Bone marrow (tissue), 2 donors: ENCODE measurements at regions not wholly inside any gene's neighbourhood (a gene's known extent, or its start where the extent isn't known, plus 50 kb on each side); places are given as distances from the start of the nearest gene placed in this dataset.

Experiments
- DNase-seq, 2 donors: peaks; one replicate each; lab custom pipeline; 2025; lab: John Stamatoyannopoulos, UW

- no peak for DNase-seq
These were observed 194.0 kb upstream of the PPP1R3A start for GRCh38 chr7:114112806-114113205.

GRCh38 chr7:114110666-114111065, 191.9 kb upstream of the PPP1R3A start:
- DNase-seq, result no peak

- no peak for DNase-seq
These were observed 190.9 kb upstream of the PPP1R3A start for GRCh38 chr7:114109721-114110120.

GRCh38 chr7:114109304-114109703, 190.5 kb upstream of the PPP1R3A start:
- no peak for DNase-seq

GRCh38 chr7:114108510-114108909, 189.7 kb upstream of the PPP1R3A start:
- DNase-seq, result no peak

- no peak for DNase-seq
These were observed 188.7 kb upstream of the PPP1R3A start for GRCh38 chr7:114107522-114107921.

- no peak for DNase-seq
These were observed 185.2 kb upstream of the PPP1R3A start for GRCh38 chr7:114104035-114104434.

GRCh38 chr7:114102996-114103395, 184.2 kb upstream of the PPP1R3A start:
- DNase-seq, result no peak

GRCh38 chr7:114102131-114102530, 183.3 kb upstream of the PPP1R3A start:
- DNase-seq, result no peak

- DNase-seq, result no peak
These were observed 182.0 kb upstream of the PPP1R3A start for GRCh38 chr7:114100810-114101209.

GRCh38 chr7:114099337-114099736, 180.5 kb upstream of the PPP1R3A start:
- no peak for DNase-seq

GRCh38 chr7:114095885-114096284, 177.1 kb upstream of the PPP1R3A start:
- no peak for DNase-seq

- no peak for DNase-seq
These were observed 169.7 kb upstream of the PPP1R3A start for GRCh38 chr7:114088470-114088940.

- no peak for DNase-seq
These were observed 169.1 kb upstream of the PPP1R3A start for GRCh38 chr7:114087653-114088469.

GRCh38 chr7:114086914-114087652, 168.3 kb upstream of the PPP1R3A start:
- no peak for DNase-seq

GRCh38 chr7:114086537-114086913, 167.7 kb upstream of the PPP1R3A start:
- no peak for DNase-seq

- no peak for DNase-seq
These were observed 167.0 kb upstream of the PPP1R3A start for GRCh38 chr7:114085592-114086501.

- DNase-seq, result no peak
These were observed 166.4 kb upstream of the PPP1R3A start for GRCh38 chr7:114085313-114085591.

- no peak for DNase-seq
These were observed 165.9 kb upstream of the PPP1R3A start for GRCh38 chr7:114084472-114085312.

- DNase-seq, result no peak
These were observed 165.2 kb upstream of the PPP1R3A start for GRCh38 chr7:114084002-114084471.
